Testis (tissue), 2 donors: ENCODE measurements at regions not wholly inside any gene's neighbourhood (a gene's known extent, or its start where the extent isn't known, plus 50 kb on each side); places are given as distances from the start of the nearest gene placed in this dataset.

Experiments
- POLR2A ChIP-seq: fragments of 450-650 bp; IDR thresholded peaks from one replicate; pipeline ENCODE4 v1.6.1; 2017; ENCODE audit warnings: antibody characterized with exemption, mild to moderate bottlenecking, moderate library complexity
- TF ChIP-seq, protein P1 (sequence below), 3 experiments: fragments of 450-650 bp in 2 of 3; fragments of 200-600 bp in 1 of 3; sonication (generic) in 1 of 3; IDR thresholded peaks; one replicate each; pipeline ENCODE4 v1.5.1; 2016 to 2019; ENCODE audit warnings: antibody characterized with exemption in 3 of 3, mild to moderate bottlenecking in 2 of 3, moderate library complexity in 1 of 3

- TF ChIP-seq, protein P1, sequence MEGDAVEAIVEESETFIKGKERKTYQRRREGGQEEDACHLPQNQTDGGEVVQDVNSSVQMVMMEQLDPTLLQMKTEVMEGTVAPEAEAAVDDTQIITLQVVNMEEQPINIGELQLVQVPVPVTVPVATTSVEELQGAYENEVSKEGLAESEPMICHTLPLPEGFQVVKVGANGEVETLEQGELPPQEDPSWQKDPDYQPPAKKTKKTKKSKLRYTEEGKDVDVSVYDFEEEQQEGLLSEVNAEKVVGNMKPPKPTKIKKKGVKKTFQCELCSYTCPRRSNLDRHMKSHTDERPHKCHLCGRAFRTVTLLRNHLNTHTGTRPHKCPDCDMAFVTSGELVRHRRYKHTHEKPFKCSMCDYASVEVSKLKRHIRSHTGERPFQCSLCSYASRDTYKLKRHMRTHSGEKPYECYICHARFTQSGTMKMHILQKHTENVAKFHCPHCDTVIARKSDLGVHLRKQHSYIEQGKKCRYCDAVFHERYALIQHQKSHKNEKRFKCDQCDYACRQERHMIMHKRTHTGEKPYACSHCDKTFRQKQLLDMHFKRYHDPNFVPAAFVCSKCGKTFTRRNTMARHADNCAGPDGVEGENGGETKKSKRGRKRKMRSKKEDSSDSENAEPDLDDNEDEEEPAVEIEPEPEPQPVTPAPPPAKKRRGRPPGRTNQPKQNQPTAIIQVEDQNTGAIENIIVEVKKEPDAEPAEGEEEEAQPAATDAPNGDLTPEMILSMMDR (IDR thresholded peaks at IDR 0.05), result no peak
- no peak for TF ChIP-seq POLR2A
Measured at GRCh38 chr11:105227363-105227762, 87.8 kb upstream of the CARD18 start.
